ENCODE measurements at regions not wholly inside any gene's neighbourhood (a gene's known extent, or its start where the extent isn't known, plus 50 kb on each side); places are given as distances from the start of the nearest gene placed in this dataset.
"Not testable (repeated sequence)": the region's sequence is repeated elsewhere in the genome, so short reads cannot be mapped to it uniquely, and the experiment has no call there.

GRCh38 chr3:73186741-73187140 is 125.3 kb downstream of the EBLN2 start:
- no peak for DNase-seq

- DNase-seq, result no peak
Observed at GRCh38 chr3:73187328-73187727, 125.9 kb downstream of the EBLN2 start.

GRCh38 chr3:73188707-73189106 is 127.2 kb downstream of the EBLN2 start:
- DNase-seq, result no peak

- DNase-seq, result no peak
Observed at GRCh38 chr3:73192036-73192738, 130.7 kb downstream of the EBLN2 start.

- DNase-seq, result not testable (repeated sequence)
Observed at GRCh38 chr3:73193943-73194342, 132.5 kb downstream of the EBLN2 start.

- no peak for DNase-seq
Observed at GRCh38 chr3:73197187-73197586, 135.7 kb downstream of the EBLN2 start.

GRCh38 chr3:73203101-73203500 is 141.6 kb downstream of the EBLN2 start:
- DNase-seq, result no peak

- no peak for DNase-seq
Observed at GRCh38 chr3:73203633-73204032, 142.2 kb downstream of the EBLN2 start.

- DNase-seq, result no peak
Observed at GRCh38 chr3:73204841-73205240, 143.4 kb downstream of the EBLN2 start.

- DNase-seq, result no peak
Observed at GRCh38 chr3:73206030-73206429, 144.6 kb downstream of the EBLN2 start.

GRCh38 chr3:73207946-73208440 is 146.5 kb downstream of the EBLN2 start:
- no peak for DNase-seq

GRCh38 chr3:73210759-73211158 is 149.3 kb downstream of the EBLN2 start:
- no peak for DNase-seq

- DNase-seq, result no peak
Observed at GRCh38 chr3:73212683-73213082, 151.2 kb downstream of the EBLN2 start.

GRCh38 chr3:73213896-73214295 is 152.4 kb downstream of the EBLN2 start:
- no peak for DNase-seq

GRCh38 chr3:73214846-73215245 is 153.4 kb downstream of the EBLN2 start:
- no peak for DNase-seq

GRCh38 chr3:73215281-73215680 is 153.8 kb downstream of the EBLN2 start:
- DNase-seq, result no peak

- DNase-seq, result no peak
Observed at GRCh38 chr3:73215901-73216300, 154.4 kb downstream of the EBLN2 start.

- no peak for DNase-seq
Observed at GRCh38 chr3:73216310-73216709, 154.9 kb downstream of the EBLN2 start.

GRCh38 chr3:73222126-73222525 is 160.7 kb downstream of the EBLN2 start:
- DNase-seq, result no peak

- no peak for DNase-seq
Observed at GRCh38 chr3:73225146-73225855, 163.8 kb downstream of the EBLN2 start.

- no peak for DNase-seq
Observed at GRCh38 chr3:73225991-73226390, 164.5 kb downstream of the EBLN2 start.

- DNase-seq, result no peak
Observed at GRCh38 chr3:73228000-73228399, 166.5 kb downstream of the EBLN2 start.

- DNase-seq, result peak in 1 of 3 donors; percentile 4
Observed at GRCh38 chr3:73228437-73228836, 167.0 kb downstream of the EBLN2 start.

GRCh38 chr3:73228959-73229358 is 167.5 kb downstream of the EBLN2 start:
- no peak for DNase-seq

Measured in suppressor macrophage treated with lipopolysaccharide for 1 hour (primary cell).